HepG2 (cell line): ENCODE measurements at regions not wholly inside any gene's neighbourhood (a gene's known extent, or its start where the extent isn't known, plus 50 kb on each side); places are given as distances from the start of the nearest gene placed in this dataset.

Source experiments
- ATAC-seq: fragments of 200-7000 bp; cut with Tn5 transposase; 3 replicates; pipeline ENCODE4 v1.9.1; 2020; ENCODE audit warnings: mild to moderate bottlenecking, moderate library complexity
- BruUV-seq: library from RNA; stranded (reverse); fragments of 400-500 nt; replicated peaks from 2 replicates; lab custom pipeline; 2021; lab: Mats Ljungman, UMichigan
- CTCF ChIA-PET: fragments of 300-600 bp; formaldehyde crosslinking; extraction: SDS; loops from one replicate; lab custom pipeline; 2021; ENCODE audit warnings: low total read pairs, inconsistent platforms, low intra/inter-chr PET ratio; lab: Yijun Ruan, JAX
- POLR2A ChIA-PET: fragments of 350-600 bp; sonication (Branson Sonifier 250); formaldehyde crosslinking; loops from one replicate; lab custom pipeline; 2020; ENCODE audit warnings: antibody characterized with exemption, inconsistent platforms; lab: Yijun Ruan, JAX
- DNase-seq: peaks from one replicate; pipeline ENCODE4 v3.0.0-alpha.2; 2015; ENCODE audit warnings: low spot score
- FAIRE-seq: peaks from 3 replicates; lab custom pipeline; 2011; peaks lifted over from hg19 to GRCh38; lab: Jason Lieb, UNC
- H2AFZ ChIP-seq: one replicate; pipeline ENCODE4 v1.6.1; 2011; ENCODE audit warnings: low read length, inconsistent platforms
- H3K27ac ChIP-seq: fragments of 300-600 bp; 3 replicates; pipeline ENCODE4 v1.8.0; 2011; ENCODE audit warnings: mixed run types, mild to moderate bottlenecking, mixed read lengths, low read length, inconsistent platforms; ENCODE audit not compliant: insufficient read depth; ENCODE audit errors: extremely low read length
- H3K27me3 ChIP-seq, 2 experiments: fragments of 200-600 bp in 1 of 2; 2 replicates in 1 of 2; 3 replicates in 1 of 2; pipeline versions ENCODE4 v1.6.0 to v1.8.0; 2011; ENCODE audit warnings: low read length in 2 of 2, mild to moderate bottlenecking in 2 of 2, moderate library complexity in 2 of 2, inconsistent platforms in 1 of 2; ENCODE audit not compliant: insufficient read depth in 2 of 2, control insufficient read depth in 1 of 2
- H3K36me3 ChIP-seq, 2 experiments: fragments of 200-600 bp in 1 of 2; replicated peaks in 1 of 2; 2 replicates in 1 of 2; 3 replicates in 1 of 2; pipeline versions ENCODE4 v1.5.1 to v1.8.0; 2011; ENCODE audit warnings: low read length in 2 of 2, inconsistent platforms in 1 of 2; ENCODE audit not compliant: insufficient read depth in 2 of 2, control insufficient read depth in 1 of 2
- H3K4me1 ChIP-seq: 2 replicates; pipeline ENCODE4 v1.5.1; 2012; ENCODE audit warnings: low read length, inconsistent platforms; ENCODE audit not compliant: insufficient read depth
- H3K4me2 ChIP-seq: 2 replicates; pipeline ENCODE4 v1.6.0; 2011; ENCODE audit warnings: low read depth, low read length, inconsistent platforms
- H3K4me3 ChIP-seq, 3 experiments: fragments of 200-600 bp in 1 of 3; sonication (generic), shearing (Covaris generic) in 1 of 3; replicated peaks in 1 of 3; 2 replicates each; pipeline ENCODE4 v1.5.1; 2011 to 2016; ENCODE audit warnings: low read length in 3 of 3, inconsistent platforms in 2 of 3, low read depth in 2 of 3, mild to moderate bottlenecking in 2 of 3, control low read depth in 1 of 3, mixed read lengths in 1 of 3; ENCODE audit not compliant: insufficient read depth in 1 of 3
- H3K79me2 ChIP-seq: one replicate; pipeline ENCODE4 v1.6.1; 2011; ENCODE audit warnings: low read length, inconsistent platforms; ENCODE audit not compliant: insufficient read depth
- H3K9ac ChIP-seq: 2 replicates; pipeline ENCODE4 v1.6.0; 2011; ENCODE audit warnings: mild to moderate bottlenecking, low read depth, low read length, inconsistent platforms; ENCODE audit not compliant: insufficient read depth
- H3K9me3 ChIP-seq: 2 replicates; pipeline ENCODE4 v1.5.1; 2012; ENCODE audit warnings: mild to moderate bottlenecking, low read length
- H4K20me1 ChIP-seq: 2 replicates; pipeline ENCODE4 v1.6.0; 2011; ENCODE audit warnings: inconsistent platforms, mild to moderate bottlenecking, low read length, moderate library complexity; ENCODE audit not compliant: insufficient read depth
- PATZ1 ChIP-seq: sonication (generic); formaldehyde crosslinking; IDR thresholded peaks from 2 replicates; pipeline ENCODE4 v1.4.0; 2020; ENCODE audit warnings: missing genetic modification reagents
- PAX8 ChIP-seq: sonication (generic); formaldehyde crosslinking; IDR thresholded peaks from 2 replicates; pipeline ENCODE4 v1.8.0; 2022; ENCODE audit warnings: mild to moderate bottlenecking, missing genetic modification reagents, borderline replicate concordance
- SKI ChIP-seq: fragments of 450-650 bp; IDR thresholded peaks from one replicate; pipeline ENCODE4 v1.6.1; 2018; ENCODE audit warnings: mild to moderate bottlenecking; ENCODE audit not compliant: partially characterized antibody
- ZFP37 ChIP-seq: sonication (generic); formaldehyde crosslinking; IDR thresholded peaks from 2 replicates; pipeline ENCODE4 v1.4.0; 2020; ENCODE audit warnings: missing genetic modification reagents, borderline replicate concordance
- ZFP82 ChIP-seq: sonication (generic); formaldehyde crosslinking; IDR thresholded peaks from 2 replicates; pipeline ENCODE4 v1.5.1; 2020; ENCODE audit warnings: mild to moderate bottlenecking, missing genetic modification reagents, borderline replicate concordance
- ZSCAN22 ChIP-seq: sonication (generic); formaldehyde crosslinking; IDR thresholded peaks from 2 replicates; pipeline ENCODE4 v1.4.0; 2020; ENCODE audit warnings: mild to moderate bottlenecking, missing genetic modification reagents
- ZXDC ChIP-seq: sonication (generic); formaldehyde crosslinking; IDR thresholded peaks from 2 replicates; pipeline ENCODE4 v1.5.0; 2020; ENCODE audit warnings: mild to moderate bottlenecking, missing genetic modification reagents
- WGBS: methylation state at CpG from one replicate; pipeline ENCODE4 v1.1.6; 2017; ENCODE audit warnings: low lambda C conversion rate; 5-methylcytosine and 5-hydroxymethylcytosine counted together
- in situ Hi-C: cut with HindIII; loops from 2 replicates; pipeline ENCODE4 v1.10.0; 2017; ENCODE audit warnings: low pct_unique_long_range_greater_than_20kb; ENCODE audit not compliant: extremely low pct_ligation_motif_present
- intact Hi-C: fragments of 100-400 bp; cut with micrococcal nuclease; formaldehyde crosslinking; loops from one replicate; pipeline ENCODE4 v1.10.0; 2022; ENCODE audit not compliant: unreplicated experiment

- H4K20me1 ChIP-seq, result no peaks in the 10 kb centered on the region
- no peaks in the 10 kb centered on the region for H3K27me3 ChIP-seq
- no peak overlapping the region for H3K4me2 ChIP-seq
- intact Hi-C loops, result no loop called here
- H3K79me2 ChIP-seq, result no peaks in the 10 kb centered on the region
- H2AFZ ChIP-seq, result no peak overlapping the region
- in situ Hi-C loops, result no loop called here
- FAIRE-seq (no peak), ATAC-seq (no peak; the same call in 2 of the 3 replicates)
- POLR2A ChIA-PET, result no interaction called here
- no peaks in the 10 kb centered on the region for H3K36me3 ChIP-seq
- 22% methylated on average over 5 of the region's 15 CpGs for WGBS
- no peaks in the 10 kb centered on the region for H3K9me3 ChIP-seq
- no peak for TF ChIP-seq PATZ1 (CRISPR knock-in tag)
- TF ChIP-seq ZFP82 (CRISPR knock-in tag), result no peak
- TF ChIP-seq PAX8, result no peak
- no peak for TF ChIP-seq ZFP37 (CRISPR knock-in tag)
- no peak for TF ChIP-seq ZXDC (CRISPR knock-in tag)
- no peak for TF ChIP-seq SKI
- no peak for TF ChIP-seq ZSCAN22 (CRISPR knock-in tag)
- TF ChIP-seq, all 625 proteins: peak for 0
- H3K4me1 ChIP-seq, result no peaks in the 10 kb centered on the region
- H3K4me3 ChIP-seq, result no peak overlapping the region
- no peak overlapping the region for H3K9ac ChIP-seq
- DNase-seq, result no peak
- no peak overlapping the region for H3K27ac ChIP-seq
- BruUV-seq, result no TSS peak
- CTCF ChIA-PET, result no interaction called here
Observed at GRCh38 chr1:99146129-99146848, 118.0 kb upstream of the PLPPR4 start.
